HPDE6-E6E7 (cell line): ENCODE measurements at regions not wholly inside any gene's neighbourhood (a gene's known extent, or its start where the extent isn't known, plus 50 kb on each side); places are given as distances from the start of the nearest gene placed in this dataset.

ENCODE experiments used
- DNase-seq: peaks from one replicate; pipeline ENCODE4 v3.0.0; 2011; ENCODE audit warnings: missing footprints; ENCODE audit errors: extremely low spot score

DNA sequence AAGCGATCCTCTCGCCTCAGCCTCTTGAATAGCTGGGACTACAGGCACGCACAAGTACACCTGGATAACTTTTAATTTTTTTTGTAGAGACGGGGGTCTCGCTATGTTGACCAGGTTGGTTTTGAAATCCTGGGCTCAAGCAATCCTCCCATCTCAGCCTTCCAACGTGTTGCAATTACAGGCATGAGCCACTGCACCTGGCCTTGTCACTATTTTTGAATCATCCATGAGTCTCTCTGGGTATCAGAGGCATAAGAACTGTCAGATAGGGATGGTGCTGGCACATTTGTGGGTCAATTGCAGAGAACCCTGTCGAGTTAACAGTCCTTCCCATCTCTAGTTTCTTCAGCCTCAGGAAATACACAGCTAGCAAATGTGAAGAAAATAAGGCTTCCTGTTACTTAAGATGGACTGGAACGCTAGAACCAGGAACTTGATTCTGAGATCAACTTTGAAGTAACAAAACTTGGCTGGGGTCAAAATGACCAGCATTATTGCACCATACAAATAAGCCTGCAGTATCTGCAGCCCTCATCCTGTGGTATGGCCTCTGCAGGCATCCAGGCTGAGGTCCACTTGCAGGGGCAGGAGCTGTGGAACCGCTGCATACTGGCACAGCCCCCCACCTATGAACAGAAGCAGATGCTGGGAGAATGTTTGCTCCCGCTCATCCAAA is 124.3 kb upstream of the GADD45A start:
- DNase-seq: no peak

DNA sequence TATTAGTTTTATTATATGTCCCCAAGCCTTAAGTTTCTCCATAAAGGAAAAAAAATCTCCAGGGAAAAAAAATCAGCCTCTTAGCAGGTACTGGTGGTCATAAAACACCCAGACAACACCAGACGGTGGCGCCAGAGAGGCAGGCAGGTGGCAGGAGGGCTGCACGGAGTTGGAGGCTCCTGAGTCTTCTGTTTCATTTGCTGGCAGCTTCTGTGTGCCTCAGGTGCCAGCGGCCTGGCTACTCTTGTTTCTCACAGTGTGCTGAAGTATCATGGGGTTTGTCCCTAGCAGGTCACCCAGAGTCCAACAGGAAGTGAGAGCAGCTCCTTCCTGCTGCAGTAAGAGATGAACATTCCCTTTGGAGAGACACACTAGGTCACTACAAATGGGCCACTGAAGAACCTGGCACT is 123.3 kb upstream of the GADD45A start:
- peak; percentile 74 for DNase-seq

DNA sequence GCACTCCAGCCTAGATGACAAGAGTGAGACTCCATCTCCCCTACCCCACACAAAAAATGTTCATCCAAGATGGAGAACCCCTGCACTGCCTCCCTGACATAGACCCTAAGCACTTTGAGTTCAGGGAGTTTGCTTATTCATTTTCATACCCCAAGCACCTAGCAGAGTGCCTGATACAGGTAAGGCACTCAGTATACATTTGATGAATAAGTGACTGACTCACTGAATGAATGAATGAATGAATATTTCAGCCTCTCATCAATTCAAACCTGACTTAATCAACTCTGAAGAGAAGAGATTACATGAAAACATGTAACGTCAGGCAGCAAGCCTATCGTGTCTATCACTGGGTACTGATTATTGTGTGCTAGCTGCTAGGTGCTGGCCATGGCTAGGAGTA is 121.3 kb upstream of the GADD45A start:
- DNase-seq: no peak

DNA sequence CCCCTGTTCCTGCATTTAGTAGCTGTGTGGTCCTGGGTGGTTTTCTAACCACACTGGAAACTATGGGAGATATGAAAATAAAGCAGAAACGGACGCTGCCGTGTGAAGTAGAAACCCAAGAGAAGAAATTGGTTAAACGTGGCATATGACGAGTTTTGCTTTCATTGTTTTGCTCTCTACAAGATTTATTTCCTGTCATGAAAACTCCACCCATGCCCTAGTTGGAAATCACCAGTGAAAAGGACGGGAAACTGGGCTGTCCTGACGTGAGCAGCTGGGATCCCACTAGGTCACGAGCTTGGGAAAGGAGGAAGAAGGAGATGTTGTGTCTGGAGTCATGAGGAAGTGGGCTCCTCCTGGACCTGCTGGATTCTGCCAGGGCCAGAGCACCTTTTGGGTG is 120.8 kb upstream of the GADD45A start:
- DNase-seq: no peak

DNA sequence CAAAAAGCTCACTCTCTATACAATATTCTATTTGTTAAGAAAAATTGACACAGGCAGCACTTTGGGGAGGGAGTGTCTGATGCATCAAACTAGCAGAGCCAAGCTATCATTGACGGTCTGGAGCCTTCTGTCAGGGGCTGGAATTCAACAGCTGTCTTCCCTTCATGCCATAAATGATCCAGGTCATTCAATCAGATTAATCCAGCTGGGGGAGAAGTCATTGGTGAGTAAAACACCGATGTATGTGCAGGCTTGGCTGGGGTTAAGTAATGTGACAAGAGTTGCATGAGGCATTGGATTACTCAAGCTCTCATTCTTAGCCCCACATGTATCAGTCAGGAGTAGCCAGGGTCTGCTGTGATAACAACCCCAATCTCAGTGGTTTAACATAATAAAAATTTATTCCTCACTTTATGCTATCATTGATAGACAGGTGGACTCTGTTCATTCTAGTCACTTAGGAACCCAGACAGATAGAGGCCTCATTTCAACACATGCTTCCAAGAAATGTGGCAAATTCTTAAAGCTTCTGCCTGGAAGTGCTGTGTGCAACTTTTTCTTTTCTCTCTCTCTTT is 118.1 kb upstream of the GADD45A start:
- no peak for DNase-seq

DNA sequence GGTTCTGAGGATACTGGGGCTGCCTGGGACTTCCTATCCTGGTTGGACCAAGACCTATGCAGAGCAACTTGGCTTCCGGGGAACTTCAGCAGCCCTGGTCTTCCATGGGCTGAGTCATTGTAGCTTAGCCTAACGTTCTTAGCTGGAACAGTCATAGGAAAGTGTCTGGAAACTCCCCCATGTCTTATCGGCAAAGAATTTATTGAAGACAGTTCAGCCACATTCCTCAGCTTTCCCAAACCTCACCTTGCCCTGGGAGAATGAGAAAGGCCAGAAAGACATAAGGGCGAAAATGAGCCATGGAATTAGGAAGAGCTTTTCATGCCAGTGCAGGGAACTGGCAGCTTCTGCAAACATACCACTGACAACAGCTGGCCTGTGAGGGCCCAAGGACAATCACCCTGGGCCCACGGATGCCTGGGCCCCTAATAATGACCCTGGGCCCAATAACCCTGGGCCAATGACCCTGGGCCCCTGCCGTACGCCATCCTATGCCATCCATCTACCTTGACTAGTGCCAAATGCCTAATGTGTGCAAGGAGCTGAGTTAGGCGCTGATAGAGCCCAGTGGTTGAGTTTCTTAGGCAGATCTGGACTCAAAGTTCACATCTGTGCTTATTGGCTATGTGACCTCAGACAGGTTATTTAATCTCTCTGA is 114.4 kb upstream of the GADD45A start:
- peak; percentile 83 for DNase-seq

DNA sequence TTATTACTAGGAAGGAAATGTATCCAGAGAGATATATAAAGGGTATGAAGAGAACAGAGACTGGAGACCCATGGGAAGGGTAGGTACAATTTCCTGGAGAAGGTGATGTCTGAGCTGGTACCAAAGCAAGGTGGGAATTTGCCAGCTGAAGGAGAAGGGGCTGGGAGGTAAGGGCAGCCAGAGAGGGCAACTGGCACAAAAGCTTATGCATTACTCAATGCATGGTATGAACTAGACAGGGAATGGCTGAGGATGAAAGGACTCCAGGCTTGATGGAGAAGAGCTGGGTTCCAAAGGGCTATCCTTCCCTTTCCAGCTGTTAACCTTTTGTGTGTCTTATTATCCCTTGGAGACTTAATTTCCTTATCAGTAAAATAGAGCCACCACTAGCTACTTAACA is 113.6 kb upstream of the GADD45A start:
- no peak for DNase-seq

DNA sequence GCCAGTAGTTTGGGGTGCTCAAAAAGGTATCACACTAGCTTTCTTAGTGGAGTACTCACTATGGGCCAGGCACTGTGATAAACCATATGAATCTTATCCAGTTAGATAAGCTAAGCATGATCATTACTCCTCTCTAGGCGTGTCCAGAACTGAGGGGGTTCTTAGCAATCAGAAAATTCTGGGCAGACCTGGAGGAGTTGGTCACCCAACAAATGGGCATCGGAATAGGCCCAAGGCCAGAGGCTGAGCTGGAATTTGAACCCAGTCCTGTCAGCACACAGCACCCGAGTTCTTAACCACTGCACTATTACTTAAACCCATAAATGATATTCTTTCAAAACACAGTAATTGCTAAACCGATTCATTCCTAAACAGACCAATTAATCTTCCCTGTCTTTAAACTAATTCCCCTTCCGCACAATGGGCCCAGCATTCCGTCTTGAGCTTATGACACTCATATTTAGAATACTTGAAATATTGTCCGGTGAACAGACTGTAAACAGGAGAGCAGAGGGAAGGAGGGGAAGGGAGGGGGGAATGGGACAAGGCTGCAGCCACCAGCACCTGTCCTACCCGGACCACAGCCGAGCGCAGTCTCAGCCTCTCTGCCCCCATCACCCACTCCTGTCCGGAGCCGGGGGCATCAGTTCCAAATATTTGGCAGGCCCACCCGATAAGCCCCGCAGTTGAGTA is 113.0 kb upstream of the GADD45A start:
- DNase-seq: no peak

DNA sequence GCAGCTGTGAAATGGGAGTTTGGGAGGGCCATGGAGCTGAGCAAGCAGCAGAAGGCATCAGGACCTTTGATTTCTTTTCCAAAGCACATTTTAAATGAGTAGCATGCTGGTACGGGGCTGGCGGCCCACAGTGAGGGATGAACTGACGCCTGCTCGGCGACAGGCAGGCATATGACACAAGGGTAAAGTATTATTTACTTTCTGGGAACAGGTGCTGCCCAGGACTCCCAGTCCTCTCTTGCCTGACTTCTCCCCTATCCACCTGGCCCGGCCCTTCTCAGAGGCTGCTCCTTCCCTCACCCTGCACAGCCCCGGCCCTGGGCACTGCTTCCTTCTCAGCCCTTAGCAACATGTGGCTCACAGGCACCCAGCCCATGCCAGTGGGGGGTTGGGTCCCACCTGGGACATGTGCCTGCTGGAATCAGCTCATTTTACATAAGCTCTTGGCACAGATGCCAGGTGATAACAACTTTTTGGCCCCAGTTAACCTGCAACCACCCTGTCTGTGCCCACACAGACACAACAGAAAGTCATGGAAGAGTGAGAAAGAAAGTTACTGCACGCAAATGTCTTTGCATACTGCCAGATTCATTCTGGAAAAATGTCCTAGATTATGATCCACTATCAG is 112.3 kb upstream of the GADD45A start:
- no peak for DNase-seq

DNA sequence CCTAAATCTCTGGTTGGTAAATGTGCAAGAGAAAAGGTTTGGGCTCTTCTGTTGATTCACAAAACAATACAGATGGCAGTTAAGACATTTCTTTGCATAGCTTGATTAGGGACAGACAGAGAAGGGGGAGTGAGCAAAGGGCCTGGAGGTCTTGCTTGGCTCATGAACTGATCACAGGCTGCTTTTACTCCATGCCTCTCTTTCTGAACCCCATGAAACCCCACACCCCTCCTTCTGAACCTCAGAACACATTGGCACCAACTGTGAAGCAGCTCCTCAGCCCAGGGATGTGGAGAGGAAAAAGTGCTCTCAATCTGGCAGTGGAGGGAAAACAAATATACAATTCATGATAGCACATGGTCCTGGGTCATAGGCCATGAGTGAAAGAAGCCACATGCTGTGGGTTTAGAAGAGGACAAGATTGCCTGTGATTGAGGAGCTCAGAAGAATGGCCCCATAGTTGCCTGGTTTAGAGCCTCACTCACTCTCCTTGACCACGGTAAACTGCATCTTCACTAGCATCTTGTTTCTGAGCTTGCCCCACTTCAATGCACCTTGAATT is 111.6 kb upstream of the GADD45A start:
- DNase-seq: no peak

DNA sequence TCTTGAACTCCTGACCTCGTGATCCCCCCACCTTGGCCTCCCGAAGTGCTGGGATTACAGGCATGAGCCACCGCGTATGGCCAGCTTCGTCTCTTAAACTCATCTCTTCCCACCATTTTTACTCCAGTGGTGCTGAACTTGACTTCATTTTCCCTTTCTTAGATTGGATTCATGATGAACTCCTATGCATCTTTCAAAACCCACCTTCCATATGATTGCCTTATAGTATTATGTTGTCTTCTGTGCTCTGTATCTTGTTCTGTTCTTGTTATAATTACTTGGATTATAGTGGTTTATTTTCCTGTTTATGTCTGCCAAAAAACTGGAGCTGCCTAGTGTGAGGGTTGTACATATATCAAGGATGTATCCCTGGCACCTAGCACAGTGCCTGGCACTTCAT is 110.8 kb upstream of the GADD45A start:
- no peak for DNase-seq

DNA sequence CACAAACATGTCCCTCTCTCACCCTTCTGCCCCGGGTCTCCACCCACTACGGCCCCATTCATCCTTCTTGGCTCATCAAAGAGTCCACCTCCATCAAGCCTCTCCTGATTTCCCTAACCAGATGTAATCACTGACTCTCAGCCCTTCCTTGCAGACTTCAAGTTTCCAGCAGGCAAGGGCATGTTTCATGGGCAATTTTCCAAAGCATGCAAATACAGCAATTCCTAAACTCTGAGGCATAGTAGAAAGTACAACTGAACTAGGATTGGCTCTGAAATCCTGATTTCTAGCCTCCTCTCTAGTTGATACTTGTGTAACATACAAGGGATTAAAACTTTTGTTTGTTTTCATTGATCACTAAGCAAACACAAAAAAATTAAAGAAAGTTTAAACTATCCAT is 109.1 kb upstream of the GADD45A start:
- peak; percentile 82 for DNase-seq

DNA sequence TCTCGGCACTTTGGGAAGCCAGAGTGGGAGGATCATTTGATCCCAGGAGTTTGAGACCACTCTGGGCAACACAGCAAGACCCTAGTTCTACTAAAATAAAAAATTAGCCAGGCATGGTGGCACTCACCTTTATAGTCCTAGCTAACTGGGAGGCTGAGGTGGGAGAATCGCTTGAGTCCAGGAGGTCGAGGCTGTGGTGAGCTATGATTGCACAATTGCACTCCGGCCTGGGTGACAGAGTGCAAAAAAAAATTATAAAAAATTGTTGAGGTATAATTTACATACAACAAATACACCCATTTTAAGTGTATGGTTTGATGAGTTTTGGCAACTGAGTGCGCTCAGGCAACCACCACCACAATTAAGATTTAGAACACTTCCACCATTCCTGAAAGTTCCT is 108.5 kb upstream of the GADD45A start:
- no peak for DNase-seq

DNA sequence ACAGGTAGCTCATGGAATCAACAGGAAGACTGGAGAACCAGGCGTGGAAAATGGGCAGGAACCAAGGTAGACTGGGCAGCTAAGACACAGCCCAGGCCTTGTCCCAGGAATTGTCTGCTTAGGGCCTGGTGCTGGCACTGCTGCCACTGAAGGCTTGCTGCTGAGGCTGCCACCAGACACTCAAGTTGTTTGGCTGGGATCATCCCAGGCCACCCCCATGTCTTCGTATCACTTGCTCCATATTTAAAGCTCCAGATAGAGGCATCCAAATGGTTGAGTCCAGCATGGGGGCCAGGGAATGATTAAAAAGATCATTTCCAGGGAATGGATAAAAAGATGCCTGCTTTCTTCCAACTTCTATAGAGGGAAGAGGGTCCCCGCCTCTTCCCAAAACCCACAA is 107.4 kb upstream of the GADD45A start:
- no peak for DNase-seq

DNA sequence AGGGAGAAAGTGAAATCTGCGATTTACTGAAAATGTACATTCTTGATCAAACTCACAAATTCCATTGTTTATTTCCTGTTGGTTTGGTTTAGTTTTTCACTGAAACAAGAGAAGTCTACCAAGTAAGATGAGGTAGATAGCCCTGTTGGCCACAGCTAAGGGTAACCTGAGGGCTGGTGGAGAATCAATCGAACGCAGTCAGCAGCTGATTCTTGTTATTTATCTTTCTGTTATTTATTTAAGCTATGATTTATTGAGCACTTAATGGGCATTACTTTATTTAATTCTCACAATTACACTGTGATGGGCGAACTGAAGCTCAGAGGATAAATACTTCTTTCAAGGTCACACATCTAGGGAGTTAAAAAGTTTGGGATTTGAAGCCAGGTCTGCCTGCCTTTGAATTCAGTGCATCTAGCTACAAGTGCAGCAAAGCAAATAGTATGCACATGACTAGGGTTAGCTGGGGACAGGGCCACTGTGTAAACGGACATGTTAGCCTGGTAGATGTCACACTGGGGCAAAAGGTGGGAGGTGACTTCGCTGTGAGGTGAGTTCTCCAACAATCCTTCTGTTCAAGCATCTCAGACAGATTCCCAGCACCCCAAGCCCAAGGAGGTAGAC is 106.5 kb upstream of the GADD45A start:
- no peak for DNase-seq

DNA sequence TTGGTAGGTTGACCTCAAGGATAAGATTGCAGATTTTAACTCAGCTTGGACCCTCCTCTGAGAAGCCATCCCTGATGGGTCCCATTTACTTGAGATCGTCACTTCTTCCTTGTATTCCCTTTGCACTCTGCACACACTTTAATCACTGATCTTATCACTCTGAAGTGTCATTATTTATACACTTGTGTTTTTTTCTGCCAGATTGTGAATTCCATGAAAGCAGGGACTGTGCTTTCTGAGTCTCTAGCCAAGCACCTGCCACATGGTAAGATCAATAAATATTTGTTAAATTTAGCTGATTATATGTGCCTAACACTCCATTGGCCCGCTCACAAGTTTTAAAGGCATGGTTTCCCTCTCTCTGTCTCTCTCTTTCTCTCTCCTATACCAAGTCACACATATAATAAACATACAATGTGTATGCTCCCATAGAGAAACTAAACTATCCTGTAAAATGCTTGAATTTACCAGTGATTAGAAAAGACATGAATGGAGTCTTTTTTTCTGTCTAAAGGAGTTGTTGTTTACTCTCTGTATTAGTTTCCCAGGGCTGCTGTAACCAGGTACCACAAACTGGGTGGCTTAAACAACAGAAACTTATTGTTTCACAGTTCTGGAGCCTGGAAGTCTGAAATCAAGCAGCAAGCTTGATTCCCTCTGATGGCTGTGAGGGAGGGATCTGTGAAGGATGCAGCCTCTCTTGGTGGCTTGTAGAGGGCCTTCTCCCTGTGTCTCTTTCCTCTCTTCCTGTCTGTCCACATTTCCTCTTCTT is 105.2 kb upstream of the GADD45A start:
- DNase-seq: no peak

DNA sequence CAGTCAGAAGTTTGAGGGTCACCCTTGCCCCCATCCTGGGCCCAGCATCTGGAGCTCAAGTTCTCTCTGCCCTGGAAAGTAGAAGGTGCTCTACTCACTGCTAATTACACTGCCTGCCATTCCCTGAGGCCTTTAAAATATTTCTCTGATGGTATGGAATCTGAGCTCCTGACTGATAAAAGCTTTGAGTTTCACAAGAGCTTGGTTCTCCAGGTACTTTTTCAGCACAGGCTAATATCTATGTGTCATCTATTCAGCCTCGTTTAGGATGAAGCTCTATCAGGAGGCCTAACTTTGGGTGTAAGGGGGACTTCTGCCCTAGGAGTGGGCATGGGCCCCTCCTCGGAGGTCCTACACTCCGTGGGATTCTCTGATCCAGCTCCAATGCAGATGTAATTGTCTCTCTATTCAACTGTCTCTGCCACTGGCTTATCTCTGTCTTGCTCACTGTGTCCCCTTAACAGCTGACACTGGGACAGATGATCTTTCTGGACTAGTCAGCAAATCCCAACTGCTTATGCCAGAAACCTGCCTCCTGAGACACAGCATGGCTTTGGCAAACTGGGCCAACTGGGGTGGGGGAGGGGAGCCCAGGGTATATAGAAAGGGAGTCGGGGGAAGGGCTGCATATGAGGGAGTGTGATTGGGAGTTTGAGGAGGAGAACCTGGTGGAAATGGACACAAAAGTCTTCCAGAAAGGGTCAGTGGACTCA is 104.2 kb upstream of the GADD45A start:
- no peak for DNase-seq

DNA sequence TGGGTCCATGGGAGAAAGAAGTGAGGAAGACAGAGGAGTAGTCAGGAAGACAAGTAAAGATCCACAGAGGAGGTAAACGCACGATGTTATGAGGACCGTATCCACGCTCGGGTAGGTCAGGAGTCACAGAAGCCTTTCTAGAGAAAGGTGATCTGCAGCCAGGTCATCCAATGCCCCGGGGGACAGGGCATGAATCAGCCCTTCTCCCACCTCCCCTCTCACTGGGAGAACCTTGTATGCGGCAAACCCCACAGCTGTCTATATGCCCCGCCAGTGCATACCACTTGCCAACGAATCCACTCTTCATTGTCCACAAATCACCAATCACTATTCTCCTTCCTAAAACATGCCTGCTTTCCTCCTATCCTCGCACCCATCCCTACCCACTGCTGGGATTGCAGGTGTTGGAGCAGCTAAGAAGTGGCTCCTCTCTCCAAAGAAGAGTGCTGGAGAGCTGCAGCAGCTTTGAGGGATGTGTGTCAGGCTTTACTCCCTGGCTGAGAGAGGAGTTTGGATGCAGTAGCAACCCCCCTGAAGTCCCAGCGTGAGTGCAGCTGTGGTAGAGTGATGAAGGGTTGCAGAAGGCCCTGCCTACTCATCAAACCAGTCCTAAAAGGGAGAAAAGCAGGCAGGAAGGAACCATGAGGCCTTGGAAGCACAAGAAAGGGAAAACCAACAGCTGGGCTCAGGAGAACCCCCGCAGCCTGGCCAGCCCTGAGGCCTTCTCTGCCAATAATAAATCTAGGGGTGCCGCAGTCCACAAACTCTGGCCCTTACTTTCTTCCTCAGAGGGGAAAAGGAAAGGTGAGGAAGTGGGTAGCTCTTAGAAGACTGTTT is 102.2 kb upstream of the GADD45A start:
- no peak for DNase-seq

DNA sequence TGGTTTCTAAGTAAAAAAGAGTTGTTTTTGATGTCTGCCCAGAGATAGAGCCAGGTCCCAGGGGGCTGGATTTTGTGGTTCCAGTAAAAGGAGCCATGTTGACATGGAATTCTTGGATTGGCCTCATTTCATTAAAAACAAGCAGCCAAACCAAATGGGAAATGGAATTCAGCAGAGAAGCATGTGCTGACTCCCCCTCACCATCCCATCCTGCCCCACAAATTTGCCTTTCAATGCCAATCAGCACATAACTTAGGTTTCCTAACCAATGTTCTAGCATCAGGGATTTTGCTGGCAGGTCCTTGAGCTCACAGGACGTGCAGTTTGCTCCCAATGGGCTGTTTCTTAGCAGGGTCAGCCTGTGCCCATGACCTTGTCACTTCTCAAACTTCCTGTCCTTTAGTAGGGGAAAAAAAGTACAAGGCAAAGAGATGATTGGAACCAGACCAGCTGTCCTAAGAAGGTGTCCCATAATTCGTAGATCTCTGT is 101.5 kb upstream of the GADD45A start:
- no peak for DNase-seq
